Inflammatory macrophage treated with lipopolysaccharide for 4 hours (primary cell): ENCODE measurements at regions not wholly inside any gene's neighbourhood (a gene's known extent, or its start where the extent isn't known, plus 50 kb on each side); places are given as distances from the start of the nearest gene placed in this dataset.

Experiments
- DNase-seq: peaks from one replicate; pipeline ENCODE4 v3.0.0-alpha.2; 2020

DNA sequence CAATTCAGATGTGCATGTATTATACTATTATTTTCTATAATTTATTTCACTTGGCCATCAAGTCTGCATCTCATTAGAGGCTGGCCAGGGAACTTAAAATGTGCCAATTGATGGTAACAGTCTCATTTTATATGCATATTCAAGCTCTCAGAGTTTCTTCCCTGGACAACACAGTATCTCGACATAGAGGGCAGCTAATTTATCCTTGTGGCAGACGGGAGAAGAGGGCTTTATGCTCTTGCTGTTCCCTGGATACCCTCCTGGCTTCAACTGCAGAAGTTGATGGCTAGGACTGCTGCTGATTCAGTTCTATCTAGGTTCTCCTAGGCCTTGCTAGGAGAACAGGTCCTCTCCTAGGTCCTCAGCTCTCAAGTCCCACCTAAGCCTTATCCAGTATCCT, 99.1 kb upstream of the NPHP3 start:
- DNase-seq = no peak

DNA sequence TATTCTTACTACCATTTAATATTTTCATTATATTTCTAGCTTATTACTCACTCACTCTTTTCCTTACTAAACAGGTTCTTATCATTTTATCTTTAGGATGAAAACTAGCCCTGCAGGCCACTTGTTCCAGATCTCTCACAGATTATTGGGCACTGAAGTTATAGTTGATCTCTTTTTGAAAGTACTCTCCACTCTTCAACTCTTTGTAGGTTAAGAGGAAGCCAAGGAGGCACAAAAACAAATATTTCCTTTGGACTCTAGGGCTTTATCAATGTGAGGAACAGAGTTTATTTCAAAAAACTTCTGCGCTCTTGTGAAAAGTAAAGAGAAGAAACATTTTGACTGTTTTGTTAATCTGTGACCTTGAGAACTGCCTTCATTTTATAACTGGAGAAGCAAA, 96.0 kb upstream of the NPHP3 start:
- DNase-seq = no peak

DNA sequence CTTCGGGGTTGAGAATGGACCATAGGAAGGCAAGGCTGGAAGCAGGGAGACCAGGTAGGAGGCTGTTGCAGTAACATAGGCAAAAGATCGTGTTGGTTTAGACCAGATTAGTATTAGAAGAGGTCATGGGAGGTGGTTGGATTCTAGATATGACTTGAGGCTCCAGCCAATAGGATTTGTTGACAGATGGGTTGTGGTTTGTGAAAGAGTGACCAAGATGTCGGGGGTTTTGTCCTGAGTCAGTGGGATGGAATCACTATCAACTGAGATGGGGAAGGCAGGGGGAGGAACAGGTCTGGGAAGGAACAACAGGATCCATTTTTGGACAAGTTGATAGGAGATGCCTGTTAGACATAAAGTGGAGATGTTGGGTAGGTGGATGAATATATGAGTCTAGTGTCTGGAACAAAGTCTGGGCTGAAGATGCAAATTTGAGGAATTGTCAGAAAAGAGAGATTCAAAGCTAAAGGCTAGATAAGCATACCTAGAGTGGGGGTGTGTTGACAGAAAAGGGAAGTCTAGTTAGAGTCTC, 95.5 kb upstream of the NPHP3 start:
- DNase-seq = no peak

DNA sequence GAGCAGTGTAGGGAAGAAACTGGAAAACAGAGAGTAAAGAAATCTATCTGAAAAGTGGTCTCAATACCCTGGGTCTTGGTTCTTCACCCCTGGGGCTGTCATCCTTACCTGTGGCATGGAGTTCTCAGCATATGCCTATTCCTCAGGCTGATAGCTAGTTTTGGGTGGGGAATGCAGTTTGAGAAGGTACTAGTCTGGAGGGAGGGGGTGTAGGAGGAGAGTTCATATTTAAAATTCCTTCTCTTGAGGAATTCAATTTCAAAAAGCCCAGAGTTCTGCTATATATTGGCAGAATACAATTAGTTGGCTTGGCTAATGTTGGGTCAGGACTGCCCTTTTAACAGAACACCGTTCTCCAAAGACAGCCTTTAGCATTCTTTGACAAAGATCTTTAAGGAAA, 82.9 kb upstream of the NPHP3 start:
- DNase-seq = no peak

DNA sequence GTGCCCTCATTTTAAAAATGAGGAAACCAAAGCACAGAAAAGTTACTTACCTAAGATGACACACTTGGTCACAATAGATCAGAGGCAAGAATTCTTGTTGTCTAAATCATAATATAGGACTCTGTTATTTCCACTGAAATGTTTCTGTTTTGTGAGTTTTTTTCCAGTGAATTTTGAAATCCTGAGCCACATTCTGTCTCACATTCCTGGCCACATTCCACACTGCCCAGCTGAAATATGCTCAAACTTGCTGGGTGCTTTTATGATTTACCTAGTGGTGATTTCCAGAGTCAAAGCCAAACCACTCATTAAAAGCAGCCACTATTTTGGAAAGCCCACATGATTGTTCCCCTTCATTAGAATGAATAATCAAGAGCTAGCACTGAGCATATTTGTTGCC, 82.3 kb upstream of the NPHP3 start:
- no peak for DNase-seq

DNA sequence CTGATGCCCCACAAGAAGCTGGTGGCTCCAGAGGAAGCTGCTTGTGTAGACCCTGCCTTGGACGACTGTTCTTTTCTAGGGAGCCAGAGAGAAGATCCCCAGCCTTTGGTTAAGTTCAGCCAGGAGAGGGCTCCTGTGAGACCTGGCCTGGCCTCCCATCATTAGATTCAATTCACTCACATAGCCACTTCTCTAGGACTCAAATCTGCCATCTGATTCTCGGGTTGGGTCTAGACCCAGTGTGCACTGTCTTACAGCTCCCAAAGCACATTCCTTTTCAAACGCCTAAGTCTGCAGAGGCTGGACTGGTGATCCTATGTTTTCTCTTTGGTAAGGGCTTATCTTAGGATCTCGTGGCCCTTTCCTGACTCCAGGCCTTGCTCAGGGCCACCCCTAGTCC, 81.7 kb upstream of the NPHP3 start:
- DNase-seq = no peak

DNA sequence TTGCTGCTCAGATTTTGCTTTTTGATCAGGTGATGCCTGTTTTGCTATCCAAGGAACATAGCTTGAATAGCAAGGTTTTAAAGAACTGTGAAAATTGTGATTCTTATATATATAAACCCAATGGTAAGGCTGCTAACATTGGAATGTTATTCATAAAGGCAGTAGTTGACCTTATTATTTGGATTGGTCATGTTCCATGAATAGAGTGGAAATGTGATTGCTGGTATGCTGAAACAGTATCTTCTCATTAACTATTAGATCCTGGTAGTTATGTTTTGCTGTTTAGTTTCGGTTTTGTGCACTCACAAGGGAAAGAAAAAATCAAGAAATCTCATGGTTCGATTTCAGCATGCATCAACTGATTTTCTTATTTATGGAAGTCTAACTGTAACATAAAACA, 78.7 kb upstream of the NPHP3 start:
- no peak for DNase-seq

DNA sequence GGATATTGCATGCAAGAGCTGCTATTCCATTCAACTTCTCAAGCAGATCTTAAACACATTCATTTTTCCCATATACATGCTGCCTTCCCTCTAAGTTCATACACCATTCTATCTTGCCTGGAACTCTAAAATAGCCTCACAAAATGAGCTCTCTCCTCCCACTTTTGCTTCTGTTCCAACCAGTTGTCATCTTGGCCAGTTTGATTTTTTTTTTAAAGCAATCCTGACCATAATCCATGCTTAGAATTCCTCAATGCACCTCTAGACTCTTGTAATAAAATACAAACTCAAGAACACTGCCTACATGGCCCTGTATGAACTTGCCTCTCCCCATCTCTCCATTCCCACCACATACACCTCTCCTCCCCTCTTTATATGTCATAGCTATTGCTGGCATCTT, 68.6 kb upstream of the NPHP3 start:
- DNase-seq = no peak

DNA sequence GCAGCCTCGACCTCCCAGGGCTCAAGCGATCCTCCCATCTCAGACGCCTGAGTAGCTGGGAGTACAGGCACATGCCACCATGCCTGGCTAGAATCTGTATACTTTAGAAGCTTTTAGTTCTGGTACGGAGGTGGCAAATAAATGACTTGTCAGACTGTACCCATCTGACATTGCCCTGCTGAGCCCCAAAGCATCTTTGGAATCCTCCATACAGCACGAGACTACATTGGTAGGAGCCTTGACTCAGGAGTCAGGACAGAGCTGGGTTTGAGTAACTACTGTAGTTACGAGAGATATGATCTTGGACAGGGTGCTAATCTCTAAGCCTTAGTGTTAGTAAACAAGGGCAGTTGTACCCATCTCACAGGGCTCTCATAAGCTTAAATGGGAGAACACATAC, 67.8 kb upstream of the NPHP3 start:
- DNase-seq = no peak

DNA sequence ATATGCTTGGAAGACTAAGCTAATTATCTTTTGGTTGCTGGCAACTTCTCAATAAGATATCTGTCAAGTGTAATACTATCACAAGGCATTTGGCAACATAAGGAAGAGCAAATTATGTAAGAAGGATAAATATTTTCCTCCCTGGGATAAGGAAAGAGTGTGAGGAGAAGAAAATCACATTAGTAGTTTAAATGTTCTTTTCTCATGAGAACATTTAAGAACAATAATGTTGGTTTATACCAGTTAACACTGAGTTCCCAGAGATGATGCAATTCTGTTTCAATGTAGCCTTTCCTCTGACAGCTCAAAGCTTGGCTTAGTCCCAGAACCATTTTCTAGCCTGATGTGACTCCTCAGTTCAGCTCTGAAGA, 66.1 kb upstream of the NPHP3 start:
- no peak for DNase-seq

DNA sequence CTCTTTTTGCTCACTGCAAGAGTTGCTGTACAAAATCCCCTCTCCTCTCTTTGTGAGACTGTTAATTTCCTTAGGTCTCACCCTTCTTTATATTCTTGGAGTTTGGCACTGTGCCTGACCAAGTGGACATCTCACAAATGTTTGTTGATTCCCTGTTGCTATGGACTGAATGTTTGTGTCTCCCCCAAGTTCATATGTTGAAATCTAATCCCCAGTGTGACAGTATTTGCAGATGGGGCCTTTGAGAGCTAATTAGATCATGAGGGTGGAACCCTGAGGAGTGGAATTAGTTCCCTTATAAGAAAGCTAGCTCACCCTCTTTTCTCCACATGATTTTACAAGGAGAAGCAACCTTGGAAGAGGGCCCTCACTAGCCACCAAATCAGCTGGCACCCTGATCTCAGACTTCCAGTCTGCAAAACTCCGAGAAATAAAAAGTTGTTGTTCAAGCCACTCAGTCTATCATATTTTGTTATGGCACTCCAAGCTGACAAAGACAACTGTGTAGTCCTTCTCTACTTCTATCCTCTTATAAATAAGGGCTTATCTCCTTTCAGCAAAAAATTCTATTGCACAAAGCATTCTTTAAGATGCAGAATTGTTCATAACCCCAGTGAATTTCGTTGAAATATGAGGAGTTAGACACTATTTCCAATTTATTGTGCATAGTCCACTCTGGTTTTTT, 65.5 kb upstream of the NPHP3 start:
- DNase-seq = no peak

DNA sequence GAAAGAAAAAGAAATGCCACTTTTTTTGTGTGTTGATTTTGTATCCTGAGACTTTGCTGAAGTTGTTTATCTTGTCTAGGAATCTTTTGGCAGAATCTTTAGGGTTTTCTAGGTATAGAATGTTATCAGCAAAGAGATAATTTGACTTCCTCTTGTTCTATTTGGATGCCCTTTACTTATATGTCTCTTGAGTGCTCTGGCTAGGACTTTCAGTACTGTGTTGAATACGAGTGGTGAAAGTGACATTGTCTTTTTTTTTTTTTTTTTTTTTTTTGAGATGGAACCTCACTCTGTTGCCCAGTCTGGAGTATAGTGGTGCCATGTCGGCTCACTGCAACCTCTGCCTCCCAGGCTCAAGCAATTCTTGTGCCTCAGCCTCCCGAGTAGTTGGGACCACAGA, 64.7 kb upstream of the NPHP3 start:
- no peak for DNase-seq

DNA sequence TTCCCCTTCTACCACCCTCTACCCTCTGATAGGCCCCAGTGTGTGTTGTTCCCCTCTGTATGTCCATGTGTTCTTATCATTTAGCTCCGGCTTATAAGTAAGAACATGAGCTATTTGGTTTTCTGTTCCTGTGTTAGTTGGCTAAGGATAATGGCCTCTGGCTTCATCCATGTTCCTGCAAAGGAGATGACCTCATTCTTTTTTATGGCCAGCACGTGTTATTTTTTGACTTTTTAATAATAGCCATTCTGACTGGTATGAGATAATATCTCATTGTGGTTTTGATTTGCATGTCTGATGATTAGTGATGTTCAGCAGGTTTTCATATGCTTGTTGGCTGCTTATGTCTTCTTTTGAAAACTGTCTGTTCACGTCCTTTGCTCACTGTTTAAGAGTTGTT, 63.1 kb upstream of the NPHP3 start:
- no peak for DNase-seq

DNA sequence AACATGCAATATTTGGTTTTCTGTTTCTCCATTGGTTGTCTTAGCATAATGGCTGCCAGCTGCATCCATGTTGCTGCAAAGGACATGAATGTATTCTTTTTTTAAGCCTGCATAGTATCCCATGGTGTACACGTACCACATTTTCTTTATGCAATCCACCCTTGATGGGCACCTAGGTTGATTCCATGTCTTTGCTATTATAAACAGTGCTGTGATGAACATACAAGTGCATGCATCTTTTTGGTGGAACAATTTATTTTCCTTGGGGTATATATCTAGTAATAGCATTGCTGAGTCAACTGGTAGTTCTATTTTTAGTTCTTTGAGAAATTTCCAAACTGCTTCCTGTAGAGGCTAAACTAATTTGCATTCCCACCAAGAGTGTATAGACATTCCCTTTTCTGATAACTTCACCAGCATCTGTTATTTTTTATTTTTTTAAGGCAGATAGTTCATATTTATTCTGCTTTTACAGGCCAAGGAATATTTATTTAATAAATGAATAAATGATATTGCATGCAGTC, 62.4 kb upstream of the NPHP3 start:
- DNase-seq = no peak

DNA sequence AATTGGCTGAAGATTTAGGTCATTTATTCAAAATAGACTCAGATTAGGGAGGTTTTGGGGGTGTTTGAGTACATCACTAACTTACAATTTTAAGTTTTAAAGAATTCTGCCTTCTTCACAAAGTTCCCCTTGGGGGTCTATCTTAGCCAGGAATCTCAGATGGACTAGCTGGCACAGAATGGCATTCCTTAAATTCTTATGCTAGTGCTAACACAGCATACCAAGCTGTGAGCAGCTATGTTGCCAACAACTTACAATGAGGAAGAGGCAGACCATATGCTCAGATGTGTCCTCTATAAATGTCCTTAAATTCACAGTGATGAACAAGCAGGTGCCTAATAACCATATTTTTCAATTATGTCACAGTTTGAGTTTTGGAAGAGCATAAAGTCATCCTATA, 60.9 kb upstream of the NPHP3 start:
- no peak for DNase-seq

DNA sequence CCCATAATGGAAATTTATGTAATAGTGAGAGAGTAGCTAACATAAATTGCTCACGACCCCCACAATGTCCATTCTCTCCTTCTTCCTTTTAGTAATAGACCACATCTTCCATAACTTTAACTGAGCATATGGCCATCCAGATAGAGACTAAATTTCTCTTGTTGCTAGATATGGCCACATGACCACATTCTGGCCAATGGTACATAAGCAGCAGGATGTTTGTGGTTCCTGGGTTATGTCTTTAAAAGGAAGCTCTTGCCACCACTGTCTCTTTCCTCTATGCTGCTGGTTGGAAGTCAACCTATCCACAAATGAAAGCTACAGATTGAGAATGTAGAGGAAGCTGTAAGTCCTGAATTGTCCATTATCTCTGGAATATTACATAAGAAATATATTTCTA, 59.7 kb upstream of the NPHP3 start:
- no peak for DNase-seq

DNA sequence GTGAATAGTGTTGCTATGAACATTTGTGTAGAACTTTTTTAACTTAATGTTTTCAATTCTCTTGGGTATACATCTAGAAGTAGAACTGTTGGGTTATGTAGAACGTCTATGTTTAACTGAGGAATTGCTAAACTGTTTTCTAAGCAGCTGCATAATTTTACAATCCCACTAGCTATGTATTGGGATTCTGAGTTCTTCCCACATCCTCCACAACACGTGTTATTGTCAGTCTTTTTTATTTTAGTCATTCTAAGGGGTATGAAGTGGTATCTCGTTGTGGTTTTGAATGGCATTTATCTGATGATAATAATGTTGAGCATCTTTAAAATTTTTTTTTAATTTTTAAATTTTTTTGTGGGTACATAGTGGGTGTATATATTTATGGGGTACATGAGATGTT, 55.0 kb upstream of the NPHP3 start:
- no peak for DNase-seq

DNA sequence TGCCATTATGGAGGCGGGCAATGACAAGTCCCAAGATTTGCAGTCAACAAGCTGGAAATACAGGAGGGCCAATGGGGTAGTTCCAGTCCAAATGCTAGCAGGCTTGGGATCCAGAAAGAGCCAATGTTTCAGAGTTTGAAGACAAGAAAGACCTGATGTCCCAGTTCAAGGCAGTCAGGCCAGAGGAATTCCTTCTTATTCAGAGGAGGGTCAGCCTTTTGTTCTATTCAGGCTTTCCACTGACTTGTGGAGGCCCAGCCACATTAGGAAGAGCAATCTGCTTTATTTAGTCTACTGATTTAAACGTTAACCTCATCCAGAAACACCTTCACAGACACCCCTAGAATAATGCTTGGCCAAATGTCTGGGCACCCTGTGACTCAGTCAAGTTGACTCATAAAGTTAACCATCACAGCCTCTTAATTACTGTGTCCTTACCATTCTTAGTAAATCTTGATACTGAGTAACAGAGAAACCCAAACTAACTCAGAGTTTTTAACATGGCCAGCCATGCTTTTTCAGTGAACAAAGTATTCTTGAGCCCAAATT, 50.9 kb upstream of the NPHP3 start:
- no peak for DNase-seq

DNA sequence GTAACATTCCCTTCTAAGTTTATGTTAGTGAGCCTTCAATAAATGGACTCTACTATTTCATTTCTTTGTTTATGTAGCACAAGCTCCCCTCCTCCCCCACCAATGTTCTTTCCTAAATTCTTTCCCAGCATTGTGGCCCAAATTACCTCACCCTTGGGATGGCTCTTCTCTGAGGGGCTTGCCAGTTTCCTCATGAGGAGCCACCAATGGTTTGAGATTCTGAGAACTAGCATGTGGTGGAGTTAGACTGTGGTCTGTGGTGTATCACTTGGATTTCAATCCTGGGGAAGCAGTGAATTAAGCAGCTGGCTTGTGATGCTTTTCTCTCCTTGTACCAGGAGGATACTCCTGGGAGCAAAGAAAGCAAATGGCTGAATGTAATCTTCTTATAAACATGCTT, 50.0 kb upstream of the NPHP3 start:
- DNase-seq = no peak
